ENCODE measurements at regions not wholly inside any gene's neighbourhood (a gene's known extent, or its start where the extent isn't known, plus 50 kb on each side); places are given as distances from the start of the nearest gene placed in this dataset.

DNA sequence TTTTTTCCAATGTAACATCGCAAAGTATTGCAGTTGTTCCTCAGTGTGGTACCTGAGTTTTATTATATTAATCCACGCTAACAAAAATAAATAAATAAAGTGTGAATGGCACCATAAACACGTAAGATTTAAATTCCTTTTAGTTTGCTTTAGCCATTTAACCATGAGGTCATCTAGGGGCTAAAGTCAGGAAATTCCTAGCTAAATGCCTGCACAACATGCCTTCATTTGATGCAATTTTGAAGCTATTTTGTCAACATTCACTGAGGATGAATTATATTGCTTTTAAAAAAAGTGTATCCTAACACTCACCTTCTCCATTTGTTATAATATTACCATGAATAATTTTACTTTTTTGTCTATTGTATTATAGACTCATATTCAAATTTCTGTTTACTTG is 714.4 kb downstream of the GATA3 start:
- TF ChIP-seq CTCF (IDR thresholded peaks at IDR 0.05) (no peak), POLR2AphosphoS5 (IDR thresholded peaks at IDR 0.05) (no peak)
